Kidney (tissue), 10 donors: ENCODE measurements at regions not wholly inside any gene's neighbourhood (a gene's known extent, or its start where the extent isn't known, plus 50 kb on each side); places are given as distances from the start of the nearest gene placed in this dataset.
"Not testable (repeated sequence)": the region's sequence is repeated elsewhere in the genome, so short reads cannot be mapped to it uniquely, and the experiment has no call there.

Source experiments
- DNase-seq, 5 donors: peaks; one replicate each; pipeline ENCODE4 v3.0.0-alpha.2; 2013 to 2020
- FAIRE-seq: peaks from 2 replicates; lab custom pipeline; 2012; peaks lifted over from hg19 to GRCh38; lab: Jason Lieb, UNC
- H3K27ac ChIP-seq, 2 donors: one replicate each; pipeline ENCODE4 v1.7.0; 2013; ENCODE audit warnings: low read depth in 2 of 2, low read length in 2 of 2, inconsistent platforms in 1 of 2
- H3K27me3 ChIP-seq: one replicate; pipeline ENCODE4 v1.7.1; 2013; ENCODE audit warnings: low read length, inconsistent platforms; ENCODE audit not compliant: control insufficient read depth, insufficient read depth
- H3K36me3 ChIP-seq, 3 donors: one replicate each; pipeline versions ENCODE4 v1.7.0 to v1.7.1; 2013; ENCODE audit warnings: low read length in 3 of 3, control low read depth in 1 of 3, inconsistent platforms in 1 of 3; ENCODE audit not compliant: insufficient read depth in 3 of 3, control insufficient read depth in 2 of 3
- H3K4me1 ChIP-seq, 3 donors: one replicate each; pipeline versions ENCODE4 v1.7.0 to v1.7.1; 2013; ENCODE audit warnings: low read length in 3 of 3, inconsistent platforms in 1 of 3, low read depth in 1 of 3; ENCODE audit not compliant: control insufficient read depth in 2 of 3, insufficient read depth in 2 of 3
- H3K4me3 ChIP-seq, 3 donors: one replicate each; pipeline versions ENCODE4 v1.7.0 to v1.8.1; 2013; ENCODE audit warnings: low read length in 3 of 3, control low read depth in 1 of 3, inconsistent platforms in 1 of 3
- H3K9ac ChIP-seq, 3 donors: one replicate each; pipeline versions ENCODE4 v1.7.0 to v1.7.1; 2013; ENCODE audit warnings: low read length in 3 of 3, control low read depth in 1 of 3, inconsistent platforms in 1 of 3
- H3K9me3 ChIP-seq, 3 donors: one replicate each; pipeline versions ENCODE4 v1.7.0 to v1.7.1; 2013; ENCODE audit warnings: low read length in 3 of 3, control low read depth in 1 of 3, inconsistent platforms in 1 of 3; ENCODE audit not compliant: control insufficient read depth in 2 of 3, insufficient read depth in 1 of 3
- intact Hi-C: fragments of 100-400 bp; cut with DNase I; formaldehyde crosslinking; loops from one replicate; pipeline ENCODE4 v1.11.1; 2022
- donor health status: control.
- donor health status: control.
- donor health status: DM: yes; HTN: yes; CAD: no.
- donor health status: Normal renal cell carcinoma (clear cell type).

GRCh38 chr1:144026022-144026421 lies 54.2 kb upstream of the FAM72C start:
- H3K27ac ChIP-seq, DNase-seq, FAIRE-seq, H3K36me3 ChIP-seq, intact Hi-C loops, H3K27me3 ChIP-seq, H3K9me3 ChIP-seq, H3K4me3 ChIP-seq, H3K4me1 ChIP-seq, H3K9ac ChIP-seq: not testable (repeated sequence)

GRCh38 chr1:144021690-144022384 lies 50.1 kb upstream of the FAM72C start:
- H3K36me3 ChIP-seq, H3K27me3 ChIP-seq, H3K4me3 ChIP-seq, FAIRE-seq, H3K27ac ChIP-seq, H3K9ac ChIP-seq, H3K4me1 ChIP-seq, DNase-seq, intact Hi-C loops, H3K9me3 ChIP-seq: not testable (repeated sequence)
